ENCODE measurements at regions not wholly inside any gene's neighbourhood (a gene's known extent, or its start where the extent isn't known, plus 50 kb on each side); places are given as distances from the start of the nearest gene placed in this dataset.

DNA sequence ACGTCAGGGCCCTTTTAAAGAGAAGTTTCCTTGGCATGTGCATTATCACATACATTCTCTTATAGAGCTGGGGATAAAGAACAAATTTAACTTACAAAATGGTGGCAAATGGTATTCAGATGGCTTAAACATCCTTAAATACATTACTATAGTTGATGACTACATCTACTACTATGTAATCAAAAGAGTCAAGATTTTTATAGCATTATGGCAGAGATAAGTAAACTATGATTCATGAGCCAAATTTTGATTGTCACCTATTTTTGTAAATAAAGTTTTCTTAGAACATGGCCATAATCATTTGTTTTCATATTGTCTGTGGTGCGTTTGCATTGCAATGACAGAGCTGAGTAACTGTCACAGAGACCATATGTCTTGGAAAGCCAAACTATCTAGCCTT is 1188.6 kb upstream of the TENM4 start:
- TF ChIP-seq, protein P1, sequence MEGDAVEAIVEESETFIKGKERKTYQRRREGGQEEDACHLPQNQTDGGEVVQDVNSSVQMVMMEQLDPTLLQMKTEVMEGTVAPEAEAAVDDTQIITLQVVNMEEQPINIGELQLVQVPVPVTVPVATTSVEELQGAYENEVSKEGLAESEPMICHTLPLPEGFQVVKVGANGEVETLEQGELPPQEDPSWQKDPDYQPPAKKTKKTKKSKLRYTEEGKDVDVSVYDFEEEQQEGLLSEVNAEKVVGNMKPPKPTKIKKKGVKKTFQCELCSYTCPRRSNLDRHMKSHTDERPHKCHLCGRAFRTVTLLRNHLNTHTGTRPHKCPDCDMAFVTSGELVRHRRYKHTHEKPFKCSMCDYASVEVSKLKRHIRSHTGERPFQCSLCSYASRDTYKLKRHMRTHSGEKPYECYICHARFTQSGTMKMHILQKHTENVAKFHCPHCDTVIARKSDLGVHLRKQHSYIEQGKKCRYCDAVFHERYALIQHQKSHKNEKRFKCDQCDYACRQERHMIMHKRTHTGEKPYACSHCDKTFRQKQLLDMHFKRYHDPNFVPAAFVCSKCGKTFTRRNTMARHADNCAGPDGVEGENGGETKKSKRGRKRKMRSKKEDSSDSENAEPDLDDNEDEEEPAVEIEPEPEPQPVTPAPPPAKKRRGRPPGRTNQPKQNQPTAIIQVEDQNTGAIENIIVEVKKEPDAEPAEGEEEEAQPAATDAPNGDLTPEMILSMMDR (IDR thresholded peaks at IDR 0.05): no peak
- no peak for TF ChIP-seq EZH2 (IDR thresholded peaks at IDR 0.05)
- no peak for TF ChIP-seq EZH2phosphoT487 (IDR thresholded peaks at IDR 0.05)

All from neural progenitor cell (in vitro differentiated cells).